ENCODE measurements at regions not wholly inside any gene's neighbourhood (a gene's known extent, or its start where the extent isn't known, plus 50 kb on each side); places are given as distances from the start of the nearest gene placed in this dataset.

GRCh38 chr10:118423800-118424442 lies 81.8 kb upstream of the FAM204A start:
- no peak for TF ChIP-seq POLR2A (IDR thresholded peaks at IDR 0.05)
- peak; percentile 68 to 80 (median 75) for TF ChIP-seq CTCF (IDR thresholded peaks at IDR 0.05)
